B cell (primary cell): ENCODE measurements at regions not wholly inside any gene's neighbourhood (a gene's known extent, or its start where the extent isn't known, plus 50 kb on each side); places are given as distances from the start of the nearest gene placed in this dataset.

Source experiments
- ATAC-seq: fragments of 200-7000 bp; cut with Tn5 transposase; one replicate; pipeline ENCODE4 v1.10.0; 2021; ENCODE audit warnings: low read depth, mild to moderate bottlenecking, moderate number of reproducible peaks, moderate library complexity
- CTCF ChIA-PET: fragments of 350-600 bp; sonication (Branson Sonifier 250); formaldehyde crosslinking; loops from one replicate; lab custom pipeline; 2021; ENCODE audit warnings: antibody characterized with exemption, inconsistent platforms; lab: Charles Lee
- POLR2A ChIA-PET: fragments of 350-600 bp; sonication (Branson Sonifier 250); formaldehyde crosslinking; loops from one replicate; lab custom pipeline; 2021; ENCODE audit warnings: antibody characterized with exemption; lab: Charles Lee
- DNase-seq: peaks from one replicate; pipeline ENCODE4 v3.0.0; 2013
- H2AFZ ChIP-seq: 2 replicates; pipeline ENCODE4 v1.6.1; 2012; ENCODE audit warnings: mild to moderate bottlenecking, low read depth, low read length; ENCODE audit not compliant: insufficient read depth, poor library complexity, severe bottlenecking
- H3K27ac ChIP-seq, 2 donors: 1 replicate in 1 of 2; 2 replicates in 1 of 2; pipeline ENCODE4 v1.5.1; 2012 to 2013; ENCODE audit warnings: low read length in 2 of 2, mild to moderate bottlenecking in 2 of 2, moderate library complexity in 1 of 2
- H3K27me3 ChIP-seq, 4 experiments: fragments of 200-600 bp in 1 of 4; sonication (generic) in 1 of 4; replicated peaks in 1 of 4; 1 replicate in 2 of 4; 2 replicates in 2 of 4; pipeline versions ENCODE4 v1.6.1 to v1.7.0; 2013 to 2016; ENCODE audit warnings: low read length in 3 of 4, mild to moderate bottlenecking in 2 of 4, mixed read lengths in 1 of 4, moderate library complexity in 1 of 4; ENCODE audit not compliant: insufficient read depth in 4 of 4, control insufficient read depth in 3 of 4; ENCODE audit errors: control extremely low read depth in 1 of 4
- H3K36me3 ChIP-seq, 2 experiments: replicated peaks in 1 of 2; 1 replicate in 1 of 2; 2 replicates in 1 of 2; pipeline versions ENCODE4 v1.6.1 to v1.7.1; 2013; ENCODE audit warnings: low read length in 1 of 2; ENCODE audit not compliant: insufficient read depth in 2 of 2, control insufficient read depth in 1 of 2; ENCODE audit errors: control extremely low read depth in 1 of 2, extremely low read depth in 1 of 2
- H3K4me1 ChIP-seq, 2 donors: fragments of 200-600 bp in 1 of 2; sonication (generic) in 1 of 2; 1 replicate in 1 of 2; 2 replicates in 1 of 2; pipeline versions ENCODE4 v1.5.1 to v1.6.1; 2013 to 2017; ENCODE audit warnings: low read length in 2 of 2; ENCODE audit not compliant: control insufficient read depth in 2 of 2, insufficient read depth in 2 of 2
- H3K4me2 ChIP-seq: replicated peaks from 2 replicates; pipeline ENCODE3; 2012; ENCODE audit warnings: mild to moderate bottlenecking, low read depth, low read length; ENCODE audit not compliant: poor library complexity, severe bottlenecking
- H3K4me3 ChIP-seq, 5 experiments: fragments of 200-600 bp in 1 of 5; sonication (generic) in 1 of 5; 1 replicate in 3 of 5; 2 replicates in 2 of 5; pipeline versions ENCODE4 v1.5.1 to v1.7.0; 2011 to 2016; ENCODE audit warnings: low read length in 4 of 5, mild to moderate bottlenecking in 4 of 5, low read depth in 2 of 5, control low read depth in 1 of 5, moderate library complexity in 1 of 5; ENCODE audit not compliant: insufficient read depth in 1 of 5; ENCODE audit errors: control extremely low read depth in 1 of 5, extremely low read depth in 1 of 5
- H3K79me2 ChIP-seq: fragments of 200-600 bp; sonication (generic); one replicate; pipeline ENCODE4 v1.6.0; 2016; ENCODE audit warnings: low read length; ENCODE audit not compliant: control insufficient read depth, insufficient read depth
- H3K9ac ChIP-seq: fragments of 200-600 bp; sonication (generic); 2 replicates; pipeline ENCODE4 v1.6.1; 2017; ENCODE audit warnings: mild to moderate bottlenecking, low read length, moderate library complexity
- H3K9me3 ChIP-seq, 3 donors: one replicate each; pipeline versions ENCODE4 v1.6.1 to v1.7.1; 2013; ENCODE audit warnings: low read length in 2 of 3; ENCODE audit not compliant: control insufficient read depth in 2 of 3, insufficient read depth in 1 of 3; ENCODE audit errors: control extremely low read depth in 1 of 3
- H4K20me1 ChIP-seq: 2 replicates; pipeline ENCODE4 v1.6.0; 2012; ENCODE audit warnings: mild to moderate bottlenecking, low read length; ENCODE audit not compliant: insufficient read depth, control insufficient read depth, poor library complexity, severe bottlenecking
- H3K27ac Mint-ChIP-seq: one replicate; pipeline ENCODE4 v1.8.0; 2021; ENCODE audit warnings: mixed read lengths
- H3K27me3 Mint-ChIP-seq: one replicate; pipeline ENCODE4 v1.8.0; 2021; ENCODE audit warnings: mixed read lengths
- H3K4me1 Mint-ChIP-seq: one replicate; pipeline ENCODE4 v1.8.0; 2021; ENCODE audit warnings: mixed read lengths
- H3K4me3 Mint-ChIP-seq: one replicate; pipeline ENCODE4 v1.8.0; 2021; ENCODE audit warnings: mixed read lengths
- H3K9me3 Mint-ChIP-seq: one replicate; pipeline ENCODE4 v1.8.0; 2022; ENCODE audit warnings: mixed read lengths; ENCODE audit not compliant: insufficient read depth
- CTCF ChIP-seq: fragments of 200-600 bp; IDR thresholded peaks from one replicate; pipeline ENCODE4 v1.8.0; 2022; ENCODE audit warnings: antibody characterized with exemption, mild to moderate bottlenecking
- EZH2 ChIP-seq: IDR thresholded peaks from 2 replicates; pipeline ENCODE4 v1.6.1; 2012; ENCODE audit warnings: borderline replicate concordance, low read depth, mild to moderate bottlenecking, moderate library complexity, low read length; ENCODE audit not compliant: insufficient read depth, poor library complexity, severe bottlenecking
- WGBS: methylation state at CpG from one replicate; pipeline ENCODE4 v1.1.5; 2013; ENCODE audit warnings: missing lambda C conversion rate; ENCODE audit not compliant: insufficient coverage; 5-methylcytosine and 5-hydroxymethylcytosine counted together
- intact Hi-C: fragments of 100-400 bp; cut with micrococcal nuclease; formaldehyde crosslinking; loops from one replicate; pipeline ENCODE4 v1.10.0; 2022

- no peaks in the 10 kb centered on the region for H3K4me1 ChIP-seq
- H3K4me2 ChIP-seq: no peak overlapping the region
- no peaks in the 10 kb centered on the region for H3K27me3 ChIP-seq
- CTCF ChIA-PET: no interaction called here
- no peaks in the 10 kb centered on the region for H3K9me3 ChIP-seq
- H3K27me3 Mint-ChIP-seq: no peaks in the 10 kb centered on the region
- H3K27ac ChIP-seq: no peak overlapping the region
- WGBS: 93% methylated on average over 8 of the region's 8 CpGs
- DNase-seq (no peak), ATAC-seq (no peak)
- H3K4me1 Mint-ChIP-seq: no peaks in the 10 kb centered on the region
- POLR2A ChIA-PET: no interaction called here
- H3K9me3 Mint-ChIP-seq: no peaks in the 10 kb centered on the region
- no peaks in the 10 kb centered on the region for H4K20me1 ChIP-seq
- no peak overlapping the region for H3K4me3 ChIP-seq
- no peaks in the 10 kb centered on the region for H3K79me2 ChIP-seq
- H3K36me3 ChIP-seq: no peaks in the 10 kb centered on the region
- no peak overlapping the region for H3K4me3 Mint-ChIP-seq
- intact Hi-C loops: no loop called here
- no peak overlapping the region for H2AFZ ChIP-seq
- no peak overlapping the region for H3K27ac Mint-ChIP-seq
- H3K9ac ChIP-seq: no peak overlapping the region
- TF ChIP-seq EZH2: no peak
- no peak for TF ChIP-seq CTCF
Measured at GRCh38 chr9:106288689-106289088, 574.3 kb upstream of the ZNF462 start.

GRCh38 chr9:106291786-106292185 is 571.2 kb upstream of the ZNF462 start:
- Histone ChIP-seq H3K9me3 (no peaks in the 10 kb centered on the region), H3K79me2 (no peaks in the 10 kb centered on the region), H3K36me3 (no peaks in the 10 kb centered on the region), H3K9ac (no peak overlapping the region), H3K27me3 (no peaks in the 10 kb centered on the region), H2AFZ (no peak overlapping the region), H3K27ac (no peak overlapping the region), H3K4me1 (no peaks in the 10 kb centered on the region), H3K4me2 (no peak overlapping the region), H4K20me1 (no peaks in the 10 kb centered on the region), H3K4me3 (no peak overlapping the region)
- Mint-ChIP-seq H3K27ac (no peak overlapping the region), H3K4me1 (no peaks in the 10 kb centered on the region), H3K27me3 (no peaks in the 10 kb centered on the region), H3K9me3 (no peaks in the 10 kb centered on the region), H3K4me3 (no peak overlapping the region)
- WGBS: no CpG with 5 or more reads among the region's 2 CpGs
- no peak for DNase-seq
- intact Hi-C loops: no loop called here
- no peak for TF ChIP-seq EZH2
- TF ChIP-seq CTCF: no peak
- no peak for ATAC-seq
- ChIA-PET POLR2A (no interaction called here), CTCF (no interaction called here)
